GM21576 (cell line): ENCODE measurements at regions not wholly inside any gene's neighbourhood (a gene's known extent, or its start where the extent isn't known, plus 50 kb on each side); places are given as distances from the start of the nearest gene placed in this dataset.
A peak's percentile ranks its signal among the peaks of the same experiment; 100 is the strongest.

Source experiments
- ATAC-seq: cut with Tn5 transposase; IDR thresholded peaks from one replicate; pipeline ENCODE4 v1.9.1; 2021; ENCODE audit warnings: mild to moderate bottlenecking, moderate library complexity; ENCODE audit not compliant: unreplicated experiment

DNA sequence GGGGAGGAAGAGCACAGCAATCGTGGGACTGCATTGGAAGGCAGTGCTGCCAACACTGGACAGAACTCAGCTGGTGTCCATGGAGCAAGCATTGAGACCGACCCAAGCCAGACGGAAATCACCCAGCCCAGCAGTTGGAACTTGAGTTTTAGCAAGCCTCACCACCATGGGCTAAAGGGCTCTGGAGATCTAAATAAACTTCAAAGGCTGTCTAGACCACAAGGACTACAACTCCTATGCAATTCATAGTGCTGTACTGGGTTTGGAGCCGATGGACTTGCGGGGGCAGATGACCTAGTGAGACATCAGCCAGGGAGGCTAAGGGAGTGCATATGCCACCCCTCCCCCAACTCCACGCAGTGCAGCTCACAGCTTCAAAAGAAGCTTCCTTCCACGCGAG lies 243.6 kb upstream of the SLC39A10 start:
- no peak for ATAC-seq

DNA sequence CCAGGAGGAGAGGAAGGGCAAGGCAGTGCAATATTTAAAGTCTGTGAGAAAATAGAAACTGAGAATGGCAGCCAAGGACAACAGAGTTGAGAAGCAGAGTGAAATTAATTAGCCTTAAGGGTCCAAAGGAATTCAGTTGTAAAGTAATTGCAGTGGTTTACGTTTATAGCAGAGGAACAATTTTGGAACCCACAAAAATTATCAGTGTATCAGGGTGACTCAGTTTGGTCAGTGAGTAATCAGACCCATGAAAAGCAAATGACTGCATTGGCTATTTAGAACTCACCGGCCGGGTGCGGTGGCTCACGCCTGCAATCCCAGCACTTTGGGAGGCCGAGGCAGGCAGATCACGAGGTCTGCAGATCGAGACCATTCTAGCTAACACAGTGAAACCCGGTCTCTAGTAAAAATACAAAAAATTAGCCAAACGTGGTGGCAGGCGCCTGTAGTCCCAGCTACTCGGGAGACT lies 245.8 kb upstream of the SLC39A10 start:
- ATAC-seq, result no peak

GRCh38 chr2:195410074-195410671 lies 246.9 kb upstream of the SLC39A10 start:
- ATAC-seq, result peak; percentile 50

DNA sequence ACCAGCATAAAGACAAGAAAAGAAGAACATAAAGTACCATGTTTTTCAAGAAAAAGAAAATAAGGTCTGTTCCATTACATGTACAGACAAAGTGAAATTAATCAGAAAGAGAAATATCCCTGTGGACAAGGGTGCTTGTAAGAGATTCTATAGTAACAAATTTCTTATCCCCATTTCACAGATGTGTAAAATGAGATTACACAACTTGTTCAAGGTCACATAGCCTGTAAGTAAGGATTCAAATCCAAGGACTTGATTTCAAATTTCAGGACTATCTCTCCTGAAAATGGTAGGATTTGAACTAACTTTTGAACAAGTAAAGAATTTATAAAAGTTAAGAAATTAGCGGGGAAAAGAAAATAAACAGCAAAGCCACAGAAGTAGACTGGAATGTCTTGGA lies 248.2 kb upstream of the SLC39A10 start:
- no peak for ATAC-seq

DNA sequence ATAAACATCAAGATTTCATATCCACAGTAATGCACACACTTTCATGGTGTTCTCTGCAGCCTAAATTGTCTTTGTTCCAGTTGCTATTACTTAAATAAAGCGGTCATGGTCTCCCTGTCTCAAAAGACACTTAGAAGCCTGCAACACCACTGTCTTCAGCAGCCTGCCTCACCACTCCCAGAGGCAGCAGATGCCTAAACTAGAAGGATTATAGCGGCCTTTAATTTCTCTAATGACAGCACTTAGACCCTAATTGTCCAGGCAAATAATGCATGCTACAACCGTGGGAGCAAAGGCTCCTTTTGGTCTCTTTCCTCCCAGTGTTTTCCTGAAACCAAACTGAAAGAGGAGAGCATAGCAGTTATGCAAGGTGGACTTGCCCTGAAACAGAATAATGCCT lies 248.8 kb upstream of the SLC39A10 start:
- ATAC-seq, result no peak

- no peak for ATAC-seq
These were observed 249.2 kb upstream of the SLC39A10 start for GRCh38 chr2:195407783-195408182.

GRCh38 chr2:195406886-195407603 lies 250.0 kb upstream of the SLC39A10 start:
- no peak for ATAC-seq

DNA sequence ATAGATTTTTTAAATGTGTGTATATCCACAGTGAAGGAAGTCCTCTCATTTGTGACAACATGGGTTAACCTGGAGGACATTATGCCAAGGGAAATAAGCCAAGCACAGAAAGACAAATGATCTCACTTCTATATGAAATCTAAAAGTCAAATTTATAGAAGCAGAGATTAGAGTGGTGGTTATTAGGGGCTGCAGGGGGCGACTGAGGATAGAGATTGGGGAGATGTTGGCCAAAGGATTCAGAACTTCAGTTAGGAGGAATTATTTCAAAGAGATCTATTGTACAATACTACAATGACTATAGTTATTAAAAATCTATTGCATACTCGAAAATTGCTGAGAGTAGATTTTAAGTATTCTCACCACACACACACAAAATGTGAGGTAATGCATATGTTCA lies 252.4 kb upstream of the SLC39A10 start:
- ATAC-seq, result no peak

GRCh38 chr2:195396479-195396878 lies 260.5 kb upstream of the SLC39A10 start:
- no peak for ATAC-seq

- ATAC-seq, result no peak
These were observed 261.7 kb upstream of the SLC39A10 start for GRCh38 chr2:195395362-195395761.

- no peak for ATAC-seq
These were observed 264.3 kb upstream of the SLC39A10 start for GRCh38 chr2:195392446-195393336.

DNA sequence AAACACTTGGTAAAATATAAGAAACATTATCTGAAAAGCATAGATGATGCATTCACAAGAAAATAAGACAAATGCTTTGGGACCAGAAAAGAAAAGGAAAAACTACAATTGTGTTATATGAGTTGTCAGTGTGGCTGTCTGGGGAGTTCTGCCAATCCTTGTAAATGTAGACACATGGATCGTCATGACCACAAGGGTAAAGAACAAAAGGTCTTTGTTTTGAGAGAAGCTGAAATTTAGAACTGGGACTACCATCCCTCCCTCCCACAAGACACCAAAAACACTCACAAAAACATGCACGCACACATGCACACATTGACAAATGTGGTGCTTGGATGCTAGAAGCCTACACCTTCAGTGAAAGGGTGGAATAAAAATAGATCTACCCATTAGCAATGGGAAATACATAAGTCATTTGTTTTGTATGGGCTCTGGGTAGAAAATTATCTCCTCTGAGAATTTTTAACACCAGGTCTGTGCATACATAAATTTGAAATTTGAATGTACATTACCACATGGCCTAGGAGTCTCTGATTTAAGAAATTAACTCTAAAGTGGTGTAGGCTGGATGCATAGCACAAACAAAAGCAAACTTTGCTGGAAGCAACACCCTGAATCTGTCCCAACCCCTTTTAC lies 266.2 kb upstream of the SLC39A10 start:
- ATAC-seq, result no peak

DNA sequence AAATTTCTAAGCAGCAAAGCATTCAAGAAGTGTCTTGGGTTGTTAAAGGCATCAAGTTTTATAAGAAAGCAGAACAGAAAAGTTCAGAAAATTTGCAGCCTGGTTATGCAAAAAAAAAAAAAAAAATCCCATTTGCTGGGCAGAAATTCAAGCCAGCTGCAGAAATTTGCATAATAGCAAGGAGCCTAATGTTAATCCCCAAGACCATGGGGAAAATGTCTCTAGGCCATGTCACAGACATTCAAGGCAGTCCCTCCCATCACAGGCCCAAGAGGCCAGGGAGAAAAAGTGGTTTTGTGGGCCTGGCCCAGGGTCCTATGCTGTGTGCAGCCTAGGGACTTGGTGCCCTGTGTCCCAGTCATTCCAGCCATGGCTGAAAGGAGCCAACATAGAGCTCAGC lies 269.0 kb upstream of the SLC39A10 start:
- ATAC-seq, result no peak

GRCh38 chr2:195382186-195382585 lies 274.8 kb upstream of the SLC39A10 start:
- no peak for ATAC-seq

GRCh38 chr2:195370167-195370943 lies 286.7 kb upstream of the SLC39A10 start:
- ATAC-seq, result no peak

DNA sequence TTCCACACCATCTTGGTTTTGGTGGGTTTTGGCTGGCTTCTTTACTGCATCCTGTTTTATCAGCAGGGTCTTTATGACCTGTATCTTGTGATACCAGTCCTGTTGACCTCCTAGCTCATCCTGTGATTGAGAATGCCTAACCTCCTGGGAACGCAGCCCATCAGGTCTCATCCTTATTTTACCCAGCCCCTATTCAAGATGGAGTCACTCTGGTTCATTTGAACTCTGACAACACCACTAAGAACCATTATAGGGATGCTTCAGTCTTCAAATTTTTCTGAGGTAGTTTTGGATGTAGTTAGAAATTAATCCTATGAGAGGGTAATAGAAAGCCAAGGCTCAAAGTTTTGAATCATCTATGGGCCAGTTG lies 287.8 kb upstream of the SLC39A10 start:
- ATAC-seq, result no peak

DNA sequence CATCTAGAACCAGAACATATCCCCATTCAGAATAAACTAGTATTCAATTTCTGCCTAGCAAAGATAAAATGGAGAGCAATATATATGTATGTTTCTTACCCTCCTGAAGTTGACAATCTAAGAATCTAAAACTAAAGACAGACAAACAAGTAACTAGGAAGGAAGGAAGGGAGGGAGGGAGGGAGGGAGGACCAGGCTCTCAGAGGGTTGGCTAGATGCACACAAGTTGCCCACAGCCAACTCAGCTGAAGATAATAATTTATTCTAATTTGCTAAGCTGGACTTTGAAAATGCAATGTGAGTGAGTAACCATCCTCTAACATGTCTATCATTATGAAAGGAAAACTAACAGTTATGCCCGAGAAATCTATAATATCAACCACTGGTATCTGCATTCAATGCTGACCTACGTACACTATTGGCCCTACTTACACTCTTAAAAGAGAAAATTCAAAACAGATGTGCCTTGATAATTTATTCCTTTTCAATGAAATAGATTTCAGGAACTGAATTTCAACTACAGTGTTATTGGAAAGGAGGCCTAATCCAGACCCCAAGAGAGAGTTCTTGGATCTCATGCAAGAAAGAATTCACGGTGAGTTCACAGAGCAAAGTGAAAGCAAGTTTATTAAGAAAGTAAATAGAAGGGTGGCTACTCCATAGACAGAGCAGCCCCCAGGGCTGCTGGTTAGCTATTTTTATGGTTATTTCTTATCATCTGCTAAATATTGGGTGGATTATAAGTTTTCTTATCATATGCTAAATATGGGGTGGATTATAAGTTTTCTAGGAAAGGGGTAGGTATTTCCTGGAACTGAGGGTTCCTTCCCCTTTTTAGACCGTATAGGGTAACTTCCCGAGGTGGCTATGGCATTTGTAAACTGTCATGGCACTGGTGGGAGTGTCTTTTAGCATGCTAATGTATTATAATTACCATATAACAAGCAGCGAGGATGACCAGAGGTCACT lies 288.5 kb upstream of the SLC39A10 start:
- no peak for ATAC-seq

DNA sequence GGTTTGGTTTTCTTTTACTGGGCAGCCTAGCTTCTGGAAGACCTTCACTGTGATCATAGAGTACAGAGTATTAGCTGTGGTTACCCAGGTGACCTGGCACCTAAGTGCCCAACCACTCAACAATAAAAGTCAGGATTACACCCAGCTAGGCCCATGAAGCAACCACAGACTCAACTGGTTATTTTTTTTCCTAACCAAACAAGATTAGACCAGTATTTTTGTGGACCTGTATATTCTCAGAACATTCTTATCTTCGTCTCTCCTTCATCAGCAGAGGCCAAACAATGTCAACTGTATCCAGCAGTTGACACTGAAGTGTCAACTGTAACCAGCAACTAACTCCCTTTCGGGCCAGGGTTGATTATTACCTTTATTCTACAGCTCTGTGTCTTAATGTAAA lies 289.2 kb upstream of the SLC39A10 start:
- ATAC-seq, result no peak
